ENCODE measurements at regions not wholly inside any gene's neighbourhood (a gene's known extent, or its start where the extent isn't known, plus 50 kb on each side); places are given as distances from the start of the nearest gene placed in this dataset.

- no peak for TF ChIP-seq POLR2A (IDR thresholded peaks at IDR 0.05)
- TF ChIP-seq CTCF (IDR thresholded peaks at IDR 0.05), result no peak
- TF ChIP-seq POLR2AphosphoS5 (IDR thresholded peaks at IDR 0.05), result no peak
- TF ChIP-seq EP300 (IDR thresholded peaks at IDR 0.05), result no peak
These were observed 220.6 kb downstream of the CHRM3 start for GRCh38 chr1:239606850-239607400.
